HS-27A (cell line): ENCODE measurements at regions not wholly inside any gene's neighbourhood (a gene's known extent, or its start where the extent isn't known, plus 50 kb on each side); places are given as distances from the start of the nearest gene placed in this dataset.

ENCODE experiments used
- DNase-seq: peaks from one replicate; pipeline ENCODE4 v3.0.0-alpha.2; 2012; ENCODE audit warnings: low read depth, missing footprints

- DNase-seq = no peak
Observed at GRCh38 chr15:97706059-97706458, 254.4 kb upstream of the ARRDC4 start.

GRCh38 chr15:97708252-97708651, 252.3 kb upstream of the ARRDC4 start:
- no peak for DNase-seq

GRCh38 chr15:97712530-97712929, 248.0 kb upstream of the ARRDC4 start:
- DNase-seq = no peak

DNA sequence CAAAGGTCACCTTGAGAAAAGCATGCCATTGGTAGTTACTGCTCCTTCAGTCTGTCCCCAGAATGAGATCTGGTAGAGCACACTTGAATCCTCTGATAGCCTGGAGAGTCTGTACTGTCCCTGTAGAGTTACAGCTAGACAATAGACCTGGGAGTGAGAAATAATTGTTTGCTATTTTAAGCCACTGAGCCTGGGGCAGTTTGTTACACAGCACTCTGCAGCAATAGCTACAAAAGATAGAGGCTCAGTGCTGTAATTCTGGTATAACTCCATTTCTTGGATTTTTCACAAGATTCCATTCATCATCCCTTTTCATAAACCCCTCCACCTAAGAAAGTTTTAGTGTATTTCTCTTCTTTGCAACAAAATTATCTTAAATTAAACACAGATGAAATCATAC, 242.7 kb upstream of the ARRDC4 start:
- DNase-seq = no peak

DNA sequence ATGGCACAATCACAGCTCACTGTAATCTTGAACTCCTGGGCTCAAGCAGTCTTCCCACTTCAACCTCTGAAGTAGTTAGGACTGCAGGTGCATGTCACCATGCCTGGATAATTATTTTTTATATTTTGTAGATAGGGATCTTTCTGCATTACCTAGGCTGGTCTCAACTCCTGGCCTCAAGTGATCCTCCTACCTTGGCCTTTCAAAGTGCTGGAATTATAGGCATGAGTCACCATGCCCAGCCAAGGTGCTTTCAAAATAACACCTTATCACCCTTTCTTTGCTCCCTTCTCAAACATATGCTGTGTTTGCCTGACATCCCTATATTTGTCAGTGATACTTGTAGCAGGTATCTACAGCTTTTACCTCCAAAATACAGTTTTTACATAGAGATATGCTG, 242.0 kb upstream of the ARRDC4 start:
- DNase-seq = no peak

DNA sequence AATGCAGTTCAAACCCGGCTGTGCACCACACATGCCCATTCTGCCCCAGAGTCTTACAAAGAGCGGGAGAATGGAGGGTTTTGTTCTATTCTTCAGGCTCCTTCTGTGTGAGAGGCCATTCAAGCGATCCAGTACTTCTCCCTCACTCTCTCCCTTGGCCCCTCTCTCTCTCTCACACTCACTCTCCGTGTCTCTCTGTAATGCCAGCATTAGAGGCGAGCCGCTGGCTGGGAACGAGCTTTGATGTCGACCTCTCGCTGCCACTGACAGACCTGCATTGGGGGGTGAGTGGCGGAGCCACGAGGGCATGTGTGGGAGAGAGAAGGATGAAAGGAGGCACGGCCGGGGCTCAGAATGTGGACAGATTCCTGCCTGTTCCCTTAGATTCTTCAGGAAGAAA, 231.7 kb upstream of the ARRDC4 start:
- DNase-seq = no peak

- DNase-seq = no peak
Observed at GRCh38 chr15:97729270-97729669, 231.2 kb upstream of the ARRDC4 start.

DNA sequence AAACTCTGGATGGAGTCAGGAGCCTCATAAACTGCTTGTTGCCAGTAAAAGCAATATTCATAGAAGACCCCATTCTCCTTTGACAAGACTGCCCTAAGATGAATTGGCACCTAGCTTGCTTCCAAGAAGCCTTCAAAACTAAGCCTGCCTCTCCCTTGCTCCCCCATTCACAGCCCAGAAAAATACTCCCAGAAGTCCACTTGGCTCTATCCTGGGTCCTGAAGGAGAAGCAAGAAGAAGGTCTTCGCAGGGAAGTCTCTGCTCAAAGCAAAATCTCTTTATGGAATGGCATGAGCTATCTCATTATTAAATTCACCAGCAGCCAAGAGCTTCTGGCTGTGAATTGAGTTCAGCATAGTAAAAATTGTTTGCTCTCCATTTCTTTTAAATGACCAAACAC, 230.2 kb upstream of the ARRDC4 start:
- DNase-seq = no peak

DNA sequence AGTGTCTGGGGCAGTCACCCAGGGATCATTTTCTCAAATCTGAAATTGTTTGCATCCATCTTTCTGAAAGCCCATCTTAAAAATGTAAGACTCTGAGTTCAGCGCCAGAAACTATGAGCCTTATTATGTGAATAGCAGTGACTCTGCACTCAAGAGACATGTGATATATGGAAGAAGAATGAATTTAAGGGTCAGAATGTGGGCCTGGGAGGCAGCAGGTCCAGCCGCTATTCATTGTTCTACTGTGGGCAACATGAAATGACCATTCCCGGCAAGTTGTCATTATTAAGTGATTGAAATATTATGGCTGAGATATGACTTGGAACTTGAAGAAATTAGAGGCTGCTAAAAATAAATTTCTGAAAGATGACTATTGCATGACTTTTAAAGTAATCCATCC, 228.6 kb upstream of the ARRDC4 start:
- no peak for DNase-seq

DNA sequence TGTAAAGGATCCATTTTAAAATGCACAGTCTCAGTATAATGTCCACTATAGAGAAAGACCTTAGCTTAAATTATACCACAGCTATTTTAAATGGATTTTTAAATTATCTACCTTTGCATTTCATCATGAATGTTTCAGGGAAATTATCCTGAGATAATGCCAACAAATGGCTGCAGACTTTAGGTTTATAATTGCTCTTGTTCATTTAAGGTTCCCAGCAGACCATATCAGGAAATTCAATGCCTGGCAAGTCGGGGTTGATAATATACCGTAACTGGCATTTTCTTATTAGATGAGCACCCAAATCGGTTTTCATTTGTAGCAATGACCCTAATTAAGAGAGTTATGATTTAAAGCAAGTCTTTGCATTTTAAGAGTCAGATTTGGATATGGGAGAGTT, 227.1 kb upstream of the ARRDC4 start:
- no peak for DNase-seq

DNA sequence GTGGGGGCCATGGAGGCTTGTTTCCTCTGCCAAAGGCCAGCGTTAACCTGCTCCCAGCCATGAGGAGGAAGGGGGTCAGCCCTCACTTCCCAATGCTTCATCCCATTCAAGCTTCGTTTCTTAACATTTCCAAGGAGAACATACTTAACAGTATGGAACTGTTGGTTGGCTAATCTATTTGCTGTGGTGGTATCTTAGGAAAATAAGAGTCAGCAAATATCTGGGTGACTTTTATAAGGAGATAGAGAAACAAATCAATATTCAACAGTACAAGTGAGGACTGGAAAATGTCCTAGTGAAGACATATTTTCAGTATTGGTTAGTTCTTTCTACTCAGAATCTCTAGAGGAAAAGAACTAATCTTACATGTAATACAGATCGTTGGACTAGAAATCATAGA, 223.8 kb upstream of the ARRDC4 start:
- DNase-seq = no peak

GRCh38 chr15:97745481-97746071, 214.9 kb upstream of the ARRDC4 start:
- DNase-seq = peak; percentile 14

DNA sequence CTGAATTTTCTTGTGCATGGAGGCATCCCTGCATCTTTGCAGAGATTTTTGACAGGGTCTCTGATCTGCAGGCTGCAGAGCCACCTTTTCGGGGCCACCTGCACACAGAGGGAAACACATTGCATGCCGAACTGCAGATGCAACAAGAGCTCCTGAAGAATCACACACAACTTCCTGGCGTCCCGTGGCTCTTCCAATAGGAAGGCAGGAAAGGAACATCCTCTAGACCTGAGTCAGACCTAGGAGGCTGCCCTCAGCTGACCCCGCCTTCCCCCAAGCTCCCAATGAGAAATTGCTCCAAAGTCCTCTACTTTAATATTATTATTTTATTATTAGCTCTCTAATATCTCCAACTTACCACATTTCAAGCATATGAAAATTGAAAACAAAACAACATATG, 213.2 kb upstream of the ARRDC4 start:
- DNase-seq = no peak

GRCh38 chr15:97748576-97748975, 211.9 kb upstream of the ARRDC4 start:
- no peak for DNase-seq

- DNase-seq = no peak
Observed at GRCh38 chr15:97750060-97750459, 210.4 kb upstream of the ARRDC4 start.

- DNase-seq = no peak
Observed at GRCh38 chr15:97755726-97756125, 204.8 kb upstream of the ARRDC4 start.

DNA sequence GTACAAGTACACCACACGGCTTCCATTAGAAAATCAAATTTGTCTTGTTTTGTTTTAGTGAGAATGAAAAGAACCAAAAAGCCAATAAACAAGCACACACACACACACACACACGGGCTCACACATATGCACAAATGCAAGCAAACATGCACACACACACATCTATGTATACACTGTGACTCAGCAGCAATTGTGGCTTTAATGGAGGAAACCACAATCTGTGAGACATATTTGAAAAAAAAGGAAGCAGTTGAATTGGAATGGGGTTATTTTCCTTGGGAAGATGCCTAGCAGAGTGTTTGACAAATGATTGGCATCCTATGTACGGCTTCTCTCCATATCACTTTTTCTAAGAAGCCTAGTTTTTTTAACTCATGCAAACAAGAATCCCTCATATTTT, 201.1 kb upstream of the ARRDC4 start:
- DNase-seq = peak; percentile 20

DNA sequence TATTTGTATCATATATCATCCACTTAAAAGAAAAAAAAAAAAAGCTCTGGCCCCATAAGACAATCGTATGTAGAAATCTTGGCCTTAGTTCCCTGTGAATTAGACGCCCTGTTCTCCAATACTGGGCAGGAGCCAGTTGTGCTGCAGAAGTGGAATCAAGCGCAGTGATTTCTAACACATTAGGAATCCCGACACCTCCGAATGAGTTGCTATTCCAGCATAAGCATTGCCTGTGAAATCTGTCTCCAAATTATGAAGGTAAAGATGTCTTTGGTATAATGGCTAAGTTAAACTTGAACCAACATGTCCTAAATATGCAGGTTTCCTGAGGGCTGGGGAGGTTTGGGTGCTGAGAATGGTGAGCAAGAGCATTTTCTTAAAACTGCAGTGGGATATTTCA, 199.4 kb upstream of the ARRDC4 start:
- no peak for DNase-seq

DNA sequence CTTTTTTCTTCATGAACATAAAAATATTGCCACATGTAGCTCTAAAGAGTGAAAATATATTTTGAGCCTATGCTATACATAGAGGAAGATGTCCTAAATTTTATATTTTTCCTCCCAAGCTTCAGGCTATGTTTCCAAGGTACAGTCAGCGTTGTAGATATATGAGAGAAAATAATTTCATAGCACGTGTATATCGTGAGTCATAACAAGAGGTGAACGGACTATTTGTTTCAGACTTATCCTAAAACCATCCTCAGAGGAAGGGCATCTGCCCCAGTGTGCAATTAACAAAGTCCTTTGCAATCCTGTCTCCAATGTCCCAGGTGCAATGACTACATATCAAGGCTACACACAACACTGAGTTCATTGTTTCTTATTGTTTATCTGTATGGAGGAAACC, 177.3 kb upstream of the ARRDC4 start:
- no peak for DNase-seq

GRCh38 chr15:97786741-97787140, 173.8 kb upstream of the ARRDC4 start:
- no peak for DNase-seq

- DNase-seq = no peak
Observed at GRCh38 chr15:97790180-97790579, 170.3 kb upstream of the ARRDC4 start.

GRCh38 chr15:97791824-97792792, 168.4 kb upstream of the ARRDC4 start:
- no peak for DNase-seq

GRCh38 chr15:97804950-97805349, 155.6 kb upstream of the ARRDC4 start:
- DNase-seq = no peak

DNA sequence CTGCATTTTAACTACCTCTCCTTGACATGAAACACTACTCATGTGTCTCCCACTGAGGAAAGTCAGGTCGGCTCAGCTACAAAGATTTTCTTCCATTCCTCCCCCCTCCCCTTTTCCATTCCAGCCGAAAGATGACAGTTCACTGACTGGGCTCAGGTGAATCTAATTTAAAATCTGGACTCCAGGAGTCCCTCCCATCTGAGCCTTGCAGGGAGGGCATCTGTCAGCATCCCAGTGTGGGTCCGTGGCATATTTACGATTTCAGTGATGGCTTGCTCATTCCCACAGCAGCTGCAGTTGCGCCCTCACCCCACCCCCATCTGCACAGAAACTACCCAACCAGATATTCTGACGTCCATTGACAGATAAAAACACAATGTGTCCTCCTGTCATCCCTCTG, 153.7 kb upstream of the ARRDC4 start:
- no peak for DNase-seq
